Midbrain (tissue), 1 donor: ENCODE measurements at regions not wholly inside any gene's neighbourhood (a gene's known extent, or its start where the extent isn't known, plus 50 kb on each side); places are given as distances from the start of the nearest gene placed in this dataset.

Experiments used
- DNase-seq: peaks from one replicate; lab custom pipeline; 2025; lab: John Stamatoyannopoulos, UW

GRCh38 chr12:124517260-124518050, 50.0 kb downstream of the NCOR2 start:
- peak; percentile 82 for DNase-seq

DNA sequence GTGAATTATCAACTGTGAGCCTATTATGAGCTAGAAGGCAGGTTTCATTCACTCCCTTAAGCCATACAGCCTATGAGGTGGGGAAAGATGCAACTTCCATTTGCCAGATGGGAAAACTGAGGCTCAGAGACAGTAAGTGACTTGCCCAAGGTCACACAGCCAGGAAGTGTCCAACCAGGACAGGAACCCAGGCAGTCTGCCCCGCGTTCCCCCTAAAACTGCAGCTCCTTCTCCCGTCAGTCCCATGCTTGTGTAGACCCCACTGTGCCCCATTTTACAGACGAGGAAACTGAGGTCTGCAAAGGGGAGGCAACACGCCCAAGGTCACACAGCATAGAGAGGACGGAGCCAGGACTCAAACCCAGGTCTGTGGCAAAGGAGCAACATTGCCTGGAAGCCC, 50.6 kb downstream of the NCOR2 start:
- no peak for DNase-seq

DNA sequence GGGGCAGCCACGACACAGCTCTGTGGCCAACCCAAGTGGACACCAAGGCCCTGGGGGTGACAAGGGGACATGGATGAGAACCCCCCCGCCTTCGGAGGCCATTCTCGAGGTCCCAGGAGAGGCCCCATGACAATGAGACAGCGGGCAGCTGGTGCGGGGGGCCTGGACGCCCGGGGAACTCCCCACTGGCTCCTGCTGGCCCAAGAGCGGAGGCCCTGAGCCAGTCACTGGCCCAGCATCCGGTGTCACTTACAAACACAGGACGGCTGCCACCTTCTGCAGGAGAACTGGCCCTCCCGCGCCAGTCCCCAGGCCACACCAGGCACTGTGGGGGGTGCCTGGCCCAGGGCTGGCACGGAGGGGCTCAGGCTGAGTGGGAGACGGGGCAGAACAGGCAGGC, 51.4 kb downstream of the NCOR2 start:
- DNase-seq = no peak

DNA sequence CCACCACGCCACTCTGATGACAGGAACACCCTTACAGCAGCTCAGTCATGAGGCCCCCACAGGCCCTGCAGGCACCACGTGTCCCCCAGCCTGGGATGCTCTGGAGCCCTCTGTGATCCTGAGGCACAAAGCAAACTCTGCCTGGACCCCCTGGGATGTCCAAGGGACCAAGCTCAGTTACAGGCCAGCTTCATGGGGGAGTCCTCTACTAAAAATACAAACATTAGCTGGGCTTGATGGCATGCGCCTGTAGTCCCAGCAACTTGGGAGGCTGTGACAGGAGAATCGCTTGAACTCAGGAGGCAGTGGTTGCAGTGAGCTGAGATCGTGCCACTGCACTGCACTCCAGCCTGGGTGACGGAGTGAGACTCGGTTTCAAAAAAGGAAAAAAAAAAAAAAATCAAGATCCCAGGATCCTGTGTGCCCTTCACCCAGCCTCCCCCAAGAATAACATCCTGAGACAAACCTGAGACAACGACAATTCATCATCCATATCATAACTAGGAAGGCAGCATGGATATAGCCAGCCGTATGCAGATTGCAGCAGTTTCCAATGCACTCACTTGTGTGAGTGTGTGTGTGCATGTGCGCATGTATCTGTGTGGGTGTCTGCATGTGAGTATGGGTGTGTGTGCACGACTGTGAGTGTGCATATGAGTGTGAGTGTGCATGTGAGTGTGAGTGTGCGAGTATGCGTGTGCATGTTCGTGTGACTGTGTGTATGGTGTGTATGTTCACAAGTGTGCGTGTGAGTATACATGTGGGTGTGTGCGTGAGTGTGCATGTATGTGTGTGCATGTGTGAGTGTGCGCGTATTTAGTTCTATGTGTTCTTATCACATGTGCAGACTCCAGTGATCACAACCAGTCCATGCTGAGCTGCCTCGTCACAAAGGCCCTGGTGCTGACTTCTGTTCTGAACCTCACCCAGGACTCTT, 52.1 kb downstream of the NCOR2 start:
- DNase-seq = no peak

GRCh38 chr12:124514145-124514995, 53.0 kb downstream of the NCOR2 start:
- DNase-seq = no peak

DNA sequence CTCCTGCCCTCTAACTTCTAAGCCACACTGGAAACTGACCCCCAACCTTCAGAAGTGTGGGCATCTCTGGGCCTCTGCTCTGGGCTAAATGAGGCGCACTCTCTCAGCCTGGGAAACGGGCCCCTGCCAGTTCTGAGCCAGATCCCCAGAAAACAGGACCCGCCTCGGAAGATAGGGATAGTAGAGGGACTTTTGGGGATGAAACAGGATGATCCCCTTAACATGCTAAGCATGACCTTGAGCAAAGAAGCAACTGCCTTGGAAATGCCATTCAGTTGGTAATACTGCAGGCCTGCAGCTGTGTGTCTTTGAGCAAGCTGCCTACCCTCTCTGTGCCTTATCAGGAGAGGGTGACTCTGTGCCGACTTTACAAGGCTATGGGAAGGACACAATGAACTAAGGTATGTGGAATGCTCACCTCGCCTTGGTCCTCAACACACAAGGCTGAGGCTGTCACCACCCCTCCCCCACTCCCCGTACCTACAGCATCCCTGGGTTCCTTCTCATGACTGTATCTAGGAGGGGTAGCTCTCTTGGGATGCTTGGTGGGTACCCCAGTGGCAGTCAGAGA, 54.0 kb downstream of the NCOR2 start:
- no peak for DNase-seq

DNA sequence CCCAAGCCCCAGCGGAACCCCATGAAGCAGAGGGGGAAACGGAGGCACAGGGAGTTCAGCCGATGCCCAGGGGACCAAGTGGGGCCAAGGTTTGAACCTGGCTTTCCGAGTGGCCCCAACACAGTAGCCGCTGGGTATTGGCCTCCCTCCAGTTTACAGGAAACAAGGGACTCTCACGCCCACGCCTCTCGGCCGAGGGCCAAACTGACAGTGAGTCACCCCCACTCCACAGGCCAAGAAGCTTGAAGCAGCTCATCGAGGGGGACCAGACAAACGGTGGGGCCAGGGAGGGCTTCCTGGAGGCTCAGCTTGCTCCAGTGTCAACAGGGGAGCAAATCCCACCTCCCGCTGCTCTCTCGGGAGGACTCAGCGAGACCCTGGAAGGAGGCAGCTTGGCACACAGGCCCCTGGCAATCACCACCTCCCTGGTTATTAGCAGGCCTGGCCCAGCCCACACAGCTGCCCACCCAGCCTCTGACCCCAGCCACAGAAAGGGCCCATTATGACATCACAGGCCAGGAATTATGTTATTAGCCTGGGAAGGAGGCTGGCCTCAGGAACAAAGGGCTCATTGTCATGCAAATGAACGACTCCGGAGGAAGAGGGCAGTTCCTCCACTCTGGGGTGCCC, 54.6 kb downstream of the NCOR2 start:
- DNase-seq = peak; percentile 86

GRCh38 chr12:124511259-124511985, 56.0 kb downstream of the NCOR2 start:
- no peak for DNase-seq

DNA sequence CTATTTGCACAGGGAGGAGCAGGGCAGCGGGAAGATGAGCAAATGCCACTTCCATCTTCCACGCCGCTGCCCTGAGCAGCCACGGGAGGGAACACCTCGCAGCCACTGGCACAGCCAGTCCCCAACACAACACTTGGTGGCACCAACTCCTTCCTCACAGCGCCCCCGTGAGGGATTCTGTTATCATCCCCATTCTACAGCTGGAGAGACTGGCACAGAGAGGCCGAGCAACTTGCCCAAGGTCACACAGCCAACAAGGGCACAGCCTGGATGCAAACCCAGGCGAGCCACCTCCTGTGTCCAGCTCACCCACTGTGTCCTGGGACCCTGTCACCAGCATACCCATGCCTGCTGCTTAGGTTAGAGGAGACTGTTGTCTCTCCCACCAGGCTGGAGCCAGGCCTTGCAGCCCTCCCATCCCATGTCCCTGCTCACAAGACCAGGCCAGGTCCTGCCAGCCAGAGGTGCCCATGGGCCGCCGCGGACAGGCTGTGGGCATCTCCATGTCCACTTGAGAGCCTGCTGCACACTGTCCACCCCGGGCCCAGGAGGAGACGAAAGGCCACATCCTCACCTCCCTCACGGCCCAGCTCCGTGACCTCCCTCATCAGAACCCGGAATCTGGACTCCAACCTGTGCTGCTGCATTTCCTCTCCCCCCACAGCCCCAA, 57.0 kb downstream of the NCOR2 start:
- DNase-seq = peak; percentile 70

DNA sequence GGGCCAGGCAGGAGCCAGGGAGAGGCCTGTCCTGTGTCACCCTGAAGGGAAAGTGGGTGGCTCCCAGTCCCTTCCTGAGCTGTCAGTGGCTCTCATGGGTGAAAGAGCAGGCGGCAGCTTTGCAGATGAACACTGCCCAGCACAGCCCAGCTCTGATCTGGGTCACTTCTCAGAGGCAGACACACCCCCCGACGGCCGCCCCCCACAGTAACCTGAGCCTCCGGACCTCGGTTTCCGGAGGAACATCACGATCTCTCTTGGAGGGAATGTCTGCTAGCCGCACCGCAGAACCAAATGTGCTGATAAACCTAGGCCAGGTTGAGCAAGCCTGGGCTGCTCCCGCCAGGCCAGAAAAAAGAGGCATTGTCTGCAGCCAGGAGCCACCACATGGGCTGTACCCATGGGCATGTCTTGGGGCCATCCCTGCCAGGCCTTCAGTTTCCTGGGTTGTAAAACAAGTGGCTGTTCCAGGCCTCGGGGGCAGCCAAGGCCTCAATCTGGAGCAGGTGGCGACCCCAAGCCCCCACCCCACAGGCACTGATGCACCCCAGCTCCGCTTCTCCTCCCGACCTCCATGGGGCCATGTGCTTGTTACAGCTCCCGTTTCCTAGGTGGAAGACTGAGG, 57.6 kb downstream of the NCOR2 start:
- peak; percentile 70 for DNase-seq

- DNase-seq = no peak
Observed at GRCh38 chr12:124509300-124509675, 58.1 kb downstream of the NCOR2 start.

DNA sequence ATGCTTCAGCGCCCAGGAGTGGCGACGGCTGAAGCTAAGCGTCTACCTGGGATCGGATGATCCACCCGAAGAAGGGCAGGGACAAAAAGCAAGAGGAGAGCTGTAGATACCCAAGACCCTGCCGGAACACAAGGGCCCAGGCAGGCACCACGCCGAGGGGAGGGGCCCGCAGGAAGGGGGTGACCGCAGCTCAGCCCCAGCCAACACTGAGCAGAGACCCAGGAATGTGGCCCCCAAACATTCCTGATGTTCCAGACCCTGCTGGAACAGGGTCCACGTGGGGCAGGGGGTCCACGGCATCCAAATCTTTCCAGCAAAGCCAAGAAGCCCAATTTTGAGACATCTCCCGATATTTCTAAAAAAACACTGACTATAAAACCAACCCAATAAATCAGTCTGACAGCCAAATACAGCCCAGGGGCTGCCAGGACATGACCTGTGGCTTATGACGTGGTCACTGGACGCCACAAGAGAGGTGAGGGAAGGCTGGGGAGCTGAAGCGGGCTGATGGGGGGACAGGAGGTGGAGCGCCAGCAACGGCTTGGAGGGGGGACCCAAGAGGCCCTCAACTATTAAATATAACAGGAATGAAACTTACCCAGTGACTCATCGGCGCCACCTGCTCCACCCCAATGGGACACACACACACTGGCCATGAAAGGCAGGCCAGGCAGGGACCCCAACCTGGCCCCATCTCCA, 58.9 kb downstream of the NCOR2 start:
- DNase-seq = no peak

- no peak for DNase-seq
Observed at GRCh38 chr12:124507188-124508109, 60.0 kb downstream of the NCOR2 start.

DNA sequence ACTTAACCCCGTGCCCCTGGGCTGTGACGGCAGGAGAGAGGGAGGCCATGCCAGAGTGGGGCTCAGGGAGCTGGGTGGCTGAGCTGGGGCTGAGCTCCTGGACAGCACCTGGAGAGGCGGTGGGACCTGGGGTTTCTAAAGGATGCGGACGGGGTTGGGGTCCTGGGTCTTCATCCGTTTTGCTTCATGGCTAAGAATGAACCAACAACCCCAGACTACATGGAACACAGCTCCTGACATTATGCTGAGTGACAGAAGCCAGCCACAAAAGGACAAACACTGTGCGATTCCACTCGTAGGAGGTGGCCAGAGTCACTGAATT, 60.6 kb downstream of the NCOR2 start:
- DNase-seq = no peak

DNA sequence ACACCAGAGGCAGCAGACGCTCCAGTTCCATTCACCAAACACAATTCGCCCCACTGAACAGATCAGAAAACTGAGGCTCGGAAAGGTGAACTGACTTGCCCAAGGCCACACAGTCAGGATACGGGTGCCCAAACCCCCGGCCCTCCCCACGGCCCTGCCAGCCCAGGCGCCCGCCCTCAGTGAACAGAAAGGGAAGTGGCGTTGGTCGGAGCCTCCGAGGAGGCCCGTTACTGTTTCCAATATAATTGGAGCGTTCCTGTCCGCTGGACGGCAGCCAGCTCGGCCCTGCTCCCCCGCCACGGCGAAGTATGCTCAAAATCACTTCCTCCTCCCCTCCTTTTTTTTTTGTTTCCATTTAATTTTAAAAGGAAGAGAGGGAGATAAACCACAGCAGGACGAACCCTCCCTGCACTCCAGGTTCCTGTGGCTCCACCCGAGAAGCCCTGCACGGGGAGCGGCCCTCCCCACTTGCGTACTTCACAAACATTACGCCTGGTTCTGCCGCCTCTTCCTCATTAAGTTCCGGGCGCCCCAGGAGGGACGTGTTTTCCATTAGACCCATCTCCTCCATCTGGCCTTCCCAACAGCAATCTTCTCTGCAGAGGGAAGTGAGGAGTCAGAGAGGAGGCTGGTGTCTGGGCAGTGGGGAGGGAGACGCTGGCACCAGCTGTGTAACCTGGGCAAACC, 61.1 kb downstream of the NCOR2 start:
- no peak for DNase-seq

DNA sequence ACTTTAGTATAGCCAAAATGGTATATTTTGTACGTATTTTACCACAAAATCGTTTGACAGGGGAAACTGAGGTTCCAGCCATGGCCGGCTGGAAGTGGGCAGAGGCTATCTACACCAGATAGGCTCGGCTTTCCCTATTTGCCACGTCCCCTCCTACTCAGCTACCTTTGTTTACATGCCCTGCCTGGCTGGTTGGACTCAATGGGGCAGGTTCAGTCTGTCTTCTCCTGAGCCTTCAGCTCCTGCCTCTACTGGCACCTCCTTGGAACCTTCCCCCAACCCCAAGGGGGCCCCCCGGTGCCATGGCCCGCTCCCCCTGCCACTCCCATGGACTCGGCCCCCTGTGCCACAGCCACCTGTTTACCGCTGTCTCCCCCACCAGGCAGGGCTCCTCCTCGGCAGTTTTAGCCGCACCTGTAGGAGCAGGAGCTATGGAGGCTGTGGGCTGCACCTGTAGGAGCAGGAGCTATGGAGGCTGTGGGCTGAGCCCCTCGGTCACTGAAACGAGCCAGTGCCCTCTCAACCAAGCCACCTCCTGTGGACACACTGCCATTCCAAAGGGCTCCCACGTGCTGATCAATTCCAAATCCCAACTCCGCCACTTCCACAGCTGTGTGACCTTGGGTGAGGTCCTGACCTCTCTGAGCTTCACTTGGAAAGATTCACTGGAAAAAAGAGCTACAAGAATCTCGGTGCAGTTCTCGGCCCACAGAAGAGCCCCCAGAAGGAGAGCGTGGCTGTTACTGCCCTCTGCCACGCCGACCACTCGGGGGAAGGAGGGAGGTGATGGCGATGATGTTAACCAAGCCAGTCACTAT, 62.2 kb downstream of the NCOR2 start:
- DNase-seq = no peak
